Endodermal cell (in vitro differentiated cells): ENCODE measurements at regions not wholly inside any gene's neighbourhood (a gene's known extent, or its start where the extent isn't known, plus 50 kb on each side); places are given as distances from the start of the nearest gene placed in this dataset.

Experiments used
- DNase-seq: peaks from one replicate; pipeline ENCODE4 v3.0.0-alpha.2; 2017
- H3K27ac ChIP-seq: 2 replicates; pipeline ENCODE4 v1.5.1; 2013; ENCODE audit warnings: mild to moderate bottlenecking, low read depth, low read length, moderate library complexity
- H3K27me3 ChIP-seq: 2 replicates; pipeline ENCODE4 v1.6.1; 2013; ENCODE audit warnings: mild to moderate bottlenecking, low read length, moderate library complexity; ENCODE audit not compliant: insufficient read depth, control insufficient read depth, poor library complexity, severe bottlenecking
- H3K36me3 ChIP-seq: 2 replicates; pipeline ENCODE4 v1.7.0; 2013; ENCODE audit warnings: mild to moderate bottlenecking, low read length, moderate library complexity; ENCODE audit not compliant: control insufficient read depth, insufficient read depth
- H3K4me1 ChIP-seq: one replicate; pipeline ENCODE4 v1.7.0; 2013; ENCODE audit warnings: low read length; ENCODE audit not compliant: control insufficient read depth, insufficient read depth
- H3K4me3 ChIP-seq: 2 replicates; pipeline ENCODE4 v1.5.1; 2013; ENCODE audit warnings: mild to moderate bottlenecking, low read length, moderate library complexity
- H3K9ac ChIP-seq: 2 replicates; pipeline ENCODE4 v1.6.1; 2013; ENCODE audit warnings: mild to moderate bottlenecking, low read length, moderate library complexity; ENCODE audit not compliant: poor library complexity, severe bottlenecking; ENCODE audit errors: extremely low read depth
- H3K9me3 ChIP-seq: 2 replicates; pipeline ENCODE4 v1.6.1; 2013; ENCODE audit warnings: mild to moderate bottlenecking, low read length, moderate library complexity; ENCODE audit not compliant: control insufficient read depth
- H3K27ac Mint-ChIP-seq: 2 replicates; pipeline ENCODE4 v1.8.0; 2020; ENCODE audit warnings: mixed read lengths
- H3K27me3 Mint-ChIP-seq: 2 replicates; pipeline ENCODE4 v1.8.0; 2021; ENCODE audit warnings: mild to moderate bottlenecking, mixed read lengths; ENCODE audit not compliant: insufficient read depth
- H3K36me3 Mint-ChIP-seq: 2 replicates; pipeline ENCODE4 v1.8.0; 2020; ENCODE audit warnings: low read depth, mixed read lengths
- H3K4me1 Mint-ChIP-seq: 2 replicates; pipeline ENCODE4 v1.8.0; 2020; ENCODE audit warnings: mixed read lengths
- H3K4me3 Mint-ChIP-seq: 2 replicates; pipeline ENCODE4 v1.8.0; 2020; ENCODE audit warnings: mild to moderate bottlenecking, moderate library complexity, mixed read lengths
- H3K9me3 Mint-ChIP-seq: 2 replicates; pipeline ENCODE4 v1.8.0; 2020; ENCODE audit warnings: mild to moderate bottlenecking, mixed read lengths
- WGBS, 2 experiments: methylation state at CpG; one replicate each; pipeline versions ENCODE4 v1.1.5 to v1.1.7; 2013; ENCODE audit warnings: missing lambda C conversion rate in 2 of 2, mixed read lengths in 1 of 2; ENCODE audit not compliant: insufficient coverage in 1 of 2, insufficient read length in 1 of 2; 5-methylcytosine and 5-hydroxymethylcytosine counted together
- TF ChIP-seq, protein P1 (sequence below): fragments of 200-600 bp; sonication (generic); conservative IDR thresholded peaks from 2 replicates; pipeline ENCODE4 v1.5.0; 2021; ENCODE audit warnings: antibody characterized with exemption, mild to moderate bottlenecking

DNA sequence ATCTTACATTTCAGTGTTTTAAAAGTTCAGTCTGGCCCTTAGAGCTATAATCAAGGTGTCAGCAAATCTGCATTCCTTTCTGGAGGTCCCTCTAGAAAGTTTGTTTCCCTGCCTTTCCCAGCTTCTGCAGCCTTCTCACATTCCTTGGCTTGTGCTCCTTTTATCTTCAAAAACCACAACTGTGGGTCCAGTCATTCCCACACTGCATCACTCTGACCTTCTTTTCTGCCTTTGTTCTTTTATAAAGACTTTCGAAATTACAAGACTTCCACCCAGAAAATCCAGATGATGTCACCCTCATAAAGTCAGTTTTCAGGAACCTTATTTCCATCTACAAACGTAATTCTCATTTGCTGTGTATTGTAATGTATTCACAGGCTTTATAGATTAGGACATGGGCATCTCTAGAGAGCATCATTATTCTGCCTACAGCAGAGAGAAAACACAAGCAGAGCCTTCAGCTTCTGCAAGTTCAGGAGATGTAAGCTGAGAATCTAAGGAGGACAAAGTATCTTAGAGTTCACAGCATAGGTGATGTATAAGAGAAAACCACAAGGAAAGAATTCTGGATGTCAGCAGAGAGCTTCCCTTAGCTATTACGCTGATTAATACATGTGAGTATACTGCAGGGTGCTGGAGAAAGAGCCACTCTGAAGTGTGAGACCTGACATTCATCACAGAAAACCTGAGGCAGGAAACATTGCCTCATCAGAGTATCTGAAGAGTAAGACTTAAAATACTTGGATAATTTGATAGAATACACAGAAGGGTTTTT lies 1100.2 kb downstream of the CBLN2 start:
- 35 to 67% methylated on average over 2 to 3 of the region's 3 CpGs for WGBS, 2 experiments
- H3K9ac ChIP-seq: no peak overlapping the region
- no peaks in the 10 kb centered on the region for H3K4me1 ChIP-seq
- Mint-ChIP-seq H3K27ac (no peak overlapping the region), H3K4me3 (no peak overlapping the region), H3K36me3 (no peaks in the 10 kb centered on the region), H3K9me3 (peaks cover 22% of the 10 kb centered on the region), H3K4me1 (no peaks in the 10 kb centered on the region), H3K27me3 (no peaks in the 10 kb centered on the region)
- no peak overlapping the region for H3K27ac ChIP-seq
- peaks cover 50% of the 10 kb centered on the region for H3K9me3 ChIP-seq
- H3K4me3 ChIP-seq: no peak overlapping the region
- H3K36me3 ChIP-seq: no peaks in the 10 kb centered on the region
- no peak for DNase-seq
- no peaks in the 10 kb centered on the region for H3K27me3 ChIP-seq
- TF ChIP-seq, protein P1, sequence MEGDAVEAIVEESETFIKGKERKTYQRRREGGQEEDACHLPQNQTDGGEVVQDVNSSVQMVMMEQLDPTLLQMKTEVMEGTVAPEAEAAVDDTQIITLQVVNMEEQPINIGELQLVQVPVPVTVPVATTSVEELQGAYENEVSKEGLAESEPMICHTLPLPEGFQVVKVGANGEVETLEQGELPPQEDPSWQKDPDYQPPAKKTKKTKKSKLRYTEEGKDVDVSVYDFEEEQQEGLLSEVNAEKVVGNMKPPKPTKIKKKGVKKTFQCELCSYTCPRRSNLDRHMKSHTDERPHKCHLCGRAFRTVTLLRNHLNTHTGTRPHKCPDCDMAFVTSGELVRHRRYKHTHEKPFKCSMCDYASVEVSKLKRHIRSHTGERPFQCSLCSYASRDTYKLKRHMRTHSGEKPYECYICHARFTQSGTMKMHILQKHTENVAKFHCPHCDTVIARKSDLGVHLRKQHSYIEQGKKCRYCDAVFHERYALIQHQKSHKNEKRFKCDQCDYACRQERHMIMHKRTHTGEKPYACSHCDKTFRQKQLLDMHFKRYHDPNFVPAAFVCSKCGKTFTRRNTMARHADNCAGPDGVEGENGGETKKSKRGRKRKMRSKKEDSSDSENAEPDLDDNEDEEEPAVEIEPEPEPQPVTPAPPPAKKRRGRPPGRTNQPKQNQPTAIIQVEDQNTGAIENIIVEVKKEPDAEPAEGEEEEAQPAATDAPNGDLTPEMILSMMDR: no peak

GRCh38 chr18:71442731-71443141 lies 1101.4 kb downstream of the CBLN2 start:
- peaks cover 22% of the 10 kb centered on the region for H3K9me3 Mint-ChIP-seq
- Histone ChIP-seq H3K27me3 (no peaks in the 10 kb centered on the region), H3K4me3 (no peak overlapping the region), H3K4me1 (no peaks in the 10 kb centered on the region), H3K9ac (no peak overlapping the region), H3K9me3 (peaks cover 54% of the 10 kb centered on the region), H3K27ac (no peak overlapping the region), H3K36me3 (no peaks in the 10 kb centered on the region)
- WGBS, 2 experiments: 58 to 74% methylated on average over 3 of the region's 3 CpGs
- H3K4me3 Mint-ChIP-seq: no peak overlapping the region
- TF ChIP-seq, protein P1: no peak
- no peaks in the 10 kb centered on the region for H3K36me3 Mint-ChIP-seq
- no peak for DNase-seq
- H3K27ac Mint-ChIP-seq: no peak overlapping the region
- no peaks in the 10 kb centered on the region for H3K4me1 Mint-ChIP-seq
- H3K27me3 Mint-ChIP-seq: no peaks in the 10 kb centered on the region

DNA sequence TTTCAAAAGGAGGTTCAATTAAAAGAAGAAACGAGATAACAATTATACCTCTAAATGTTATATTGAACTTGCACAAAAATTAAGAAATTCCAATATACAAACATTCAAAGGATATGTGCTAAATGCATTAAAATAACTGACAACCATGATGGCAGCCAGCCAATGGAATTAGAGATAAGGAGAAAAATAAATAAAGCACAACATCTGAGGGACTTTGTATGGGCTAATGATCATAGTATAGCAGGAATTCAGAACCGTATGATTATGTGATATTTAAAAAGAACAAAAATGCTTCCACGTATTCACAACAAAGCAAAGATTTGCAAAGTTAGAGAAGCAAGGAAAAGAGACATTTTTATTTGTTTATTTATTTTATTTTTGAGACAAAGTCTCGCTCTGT lies 1103.0 kb downstream of the CBLN2 start:
- Histone ChIP-seq H3K9me3 (peaks cover 59% of the 10 kb centered on the region), H3K27ac (no peak overlapping the region), H3K4me1 (no peaks in the 10 kb centered on the region), H3K9ac (no peak overlapping the region), H3K27me3 (no peaks in the 10 kb centered on the region), H3K36me3 (no peaks in the 10 kb centered on the region), H3K4me3 (no peak overlapping the region)
- H3K4me3 Mint-ChIP-seq: no peak overlapping the region
- DNase-seq: no peak
- H3K27ac Mint-ChIP-seq: no peak overlapping the region
- no peaks in the 10 kb centered on the region for H3K4me1 Mint-ChIP-seq
- peaks cover 12% of the 10 kb centered on the region for H3K9me3 Mint-ChIP-seq
- no peaks in the 10 kb centered on the region for H3K27me3 Mint-ChIP-seq
- H3K36me3 Mint-ChIP-seq: no peaks in the 10 kb centered on the region
- 75 to 81% methylated on average over 2 to 3 of the region's 4 CpGs for WGBS, 2 experiments
- TF ChIP-seq, protein P1: no peak
